GM12874 (cell line): ENCODE measurements at regions not wholly inside any gene's neighbourhood (a gene's known extent, or its start where the extent isn't known, plus 50 kb on each side); places are given as distances from the start of the nearest gene placed in this dataset.

Experiments used
- TF ChIP-seq, protein P1 (sequence below): IDR thresholded peaks from 2 replicates; pipeline ENCODE4 v1.5.1; 2011; ENCODE audit warnings: low read depth, mild to moderate bottlenecking, control low read depth, low read length, moderate library complexity; ENCODE audit not compliant: insufficient read depth

DNA sequence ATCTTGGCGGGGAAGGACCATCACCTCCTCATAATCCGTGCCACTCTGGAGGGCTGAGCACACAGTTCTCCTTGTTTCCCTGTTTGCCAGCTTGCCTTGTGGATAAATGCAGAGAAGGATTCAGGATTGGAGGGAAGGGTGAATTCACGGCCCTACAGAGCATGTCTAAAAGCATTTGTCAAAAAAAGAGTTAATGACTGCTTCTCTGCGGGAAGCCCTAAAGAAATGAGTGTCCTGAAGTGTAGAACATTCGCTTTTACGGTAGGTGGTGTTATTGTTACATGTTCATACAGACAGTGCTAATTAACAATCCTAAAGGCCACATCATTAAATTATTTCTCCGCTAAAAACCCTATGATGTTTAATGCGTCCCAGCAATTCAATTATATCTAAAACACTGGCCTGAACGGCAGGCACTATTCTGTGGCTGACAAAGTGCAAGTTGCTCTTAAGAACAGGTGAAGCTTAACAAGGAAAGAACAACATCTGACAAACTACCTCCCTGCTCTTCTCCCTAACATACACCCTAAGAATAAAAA lies 112.3 kb upstream of the NFIA start:
- TF ChIP-seq, protein P1, sequence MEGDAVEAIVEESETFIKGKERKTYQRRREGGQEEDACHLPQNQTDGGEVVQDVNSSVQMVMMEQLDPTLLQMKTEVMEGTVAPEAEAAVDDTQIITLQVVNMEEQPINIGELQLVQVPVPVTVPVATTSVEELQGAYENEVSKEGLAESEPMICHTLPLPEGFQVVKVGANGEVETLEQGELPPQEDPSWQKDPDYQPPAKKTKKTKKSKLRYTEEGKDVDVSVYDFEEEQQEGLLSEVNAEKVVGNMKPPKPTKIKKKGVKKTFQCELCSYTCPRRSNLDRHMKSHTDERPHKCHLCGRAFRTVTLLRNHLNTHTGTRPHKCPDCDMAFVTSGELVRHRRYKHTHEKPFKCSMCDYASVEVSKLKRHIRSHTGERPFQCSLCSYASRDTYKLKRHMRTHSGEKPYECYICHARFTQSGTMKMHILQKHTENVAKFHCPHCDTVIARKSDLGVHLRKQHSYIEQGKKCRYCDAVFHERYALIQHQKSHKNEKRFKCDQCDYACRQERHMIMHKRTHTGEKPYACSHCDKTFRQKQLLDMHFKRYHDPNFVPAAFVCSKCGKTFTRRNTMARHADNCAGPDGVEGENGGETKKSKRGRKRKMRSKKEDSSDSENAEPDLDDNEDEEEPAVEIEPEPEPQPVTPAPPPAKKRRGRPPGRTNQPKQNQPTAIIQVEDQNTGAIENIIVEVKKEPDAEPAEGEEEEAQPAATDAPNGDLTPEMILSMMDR: no peak

DNA sequence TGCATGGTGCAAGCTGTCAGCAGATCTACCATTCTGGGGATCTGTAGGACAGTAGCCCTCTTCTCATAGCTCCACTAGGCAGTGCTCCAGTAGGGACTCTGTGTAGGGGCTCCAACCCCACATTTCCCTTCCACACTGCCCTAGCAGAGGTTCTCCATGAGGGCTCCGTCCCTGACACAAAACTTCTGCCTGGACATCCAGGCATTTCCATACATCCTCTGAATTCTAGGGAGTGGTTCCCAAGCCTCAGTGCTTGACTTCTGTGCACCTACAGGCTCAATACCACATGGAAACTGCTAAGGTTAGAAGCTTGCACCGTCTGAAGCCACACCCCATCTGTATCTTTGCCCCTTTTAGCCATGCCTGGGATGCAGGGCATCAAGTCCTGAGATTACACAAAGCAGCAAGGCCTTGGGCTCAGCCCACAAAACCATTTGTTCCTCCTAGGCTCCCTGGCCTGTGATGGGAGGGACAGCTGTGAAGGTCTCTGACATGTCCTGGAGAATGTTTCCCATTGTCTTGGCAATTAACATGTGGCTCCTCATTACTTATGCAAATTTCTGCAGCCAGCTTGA lies 117.0 kb upstream of the NFIA start:
- TF ChIP-seq, protein P1: no peak

- TF ChIP-seq, protein P1: no peak
Observed at GRCh38 chr1:60963167-60963940, 119.0 kb upstream of the NFIA start.

GRCh38 chr1:60960891-60961461 lies 121.4 kb upstream of the NFIA start:
- TF ChIP-seq, protein P1: no peak

- TF ChIP-seq, protein P1: no peak
Observed at GRCh38 chr1:60959701-60960100, 122.7 kb upstream of the NFIA start.

DNA sequence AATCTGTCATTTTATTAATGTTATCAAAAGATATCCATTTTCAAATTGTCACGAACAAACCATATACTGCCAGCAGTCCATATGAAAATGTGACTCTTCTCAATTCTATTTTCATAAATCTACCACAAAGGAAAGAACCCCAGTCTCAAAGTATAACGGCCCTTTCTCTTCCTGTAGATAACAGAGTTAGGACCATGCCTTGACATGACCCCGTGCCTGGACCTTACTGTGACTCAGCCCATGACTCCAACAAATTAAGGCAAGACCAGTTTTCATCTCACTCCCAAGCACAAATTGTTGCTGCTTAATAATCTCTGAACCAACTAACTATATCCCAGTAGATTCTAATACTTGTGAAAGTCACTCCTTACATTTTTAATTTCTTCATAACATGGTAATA lies 124.4 kb upstream of the NFIA start:
- TF ChIP-seq, protein P1: no peak

DNA sequence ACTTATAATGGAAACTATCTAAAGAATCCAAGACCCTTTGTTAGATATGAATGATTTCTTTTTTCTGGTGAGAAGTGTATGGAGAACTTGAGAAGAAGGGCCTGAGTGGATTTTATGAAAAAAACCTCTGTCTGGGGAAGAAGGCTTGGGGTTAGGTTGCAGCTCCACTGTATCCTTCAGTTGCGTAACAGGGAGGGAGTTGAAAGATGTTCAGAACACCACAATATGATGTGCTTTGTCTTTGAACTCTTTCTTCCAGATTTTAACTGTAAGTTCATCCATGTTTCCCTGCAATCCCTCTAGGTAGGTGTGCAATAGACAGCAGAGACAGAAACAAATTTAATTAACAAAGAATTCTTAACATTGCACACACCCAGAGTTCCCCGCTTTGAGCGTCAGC lies 125.8 kb upstream of the NFIA start:
- TF ChIP-seq, protein P1: no peak
